H1 (cell line): ENCODE measurements at regions not wholly inside any gene's neighbourhood (a gene's known extent, or its start where the extent isn't known, plus 50 kb on each side); places are given as distances from the start of the nearest gene placed in this dataset.

Source experiments
- CBX8 ChIP-seq: fragments of 300-800, 300-1000 bp; sonication (generic); IDR thresholded peaks from 2 replicates; pipeline ENCODE4 v1.7.1; 2016; ENCODE audit warnings: low read depth, low read length, borderline replicate concordance
- GABPA ChIP-seq: IDR thresholded peaks from 2 replicates; pipeline ENCODE4 v1.6.1; 2011; ENCODE audit warnings: mild to moderate bottlenecking, low read length, moderate library complexity, borderline replicate concordance; ENCODE audit not compliant: insufficient read depth
- POU5F1 ChIP-seq: IDR thresholded peaks from 2 replicates; pipeline ENCODE4 v1.6.1; 2011; ENCODE audit warnings: low read depth, mild to moderate bottlenecking, low read length, moderate library complexity
- SUZ12 ChIP-seq: fragments of 200-600 bp; sonication (generic); IDR thresholded peaks from 2 replicates; pipeline ENCODE4 v1.6.1; 2012; ENCODE audit warnings: mild to moderate bottlenecking, inconsistent platforms, low read length, moderate library complexity, mixed read lengths
- YY1 ChIP-seq: IDR thresholded peaks from 2 replicates; pipeline ENCODE4 v1.6.1; 2011; ENCODE audit warnings: low read depth, mild to moderate bottlenecking, low read length
- TF ChIP-seq, protein P1 (sequence below): fragments of 300-600 bp; sonication (generic); IDR thresholded peaks from 2 replicates; pipeline ENCODE4 v1.7.1; 2012; ENCODE audit warnings: low read length, moderate library complexity, mild to moderate bottlenecking, inconsistent platforms; ENCODE audit not compliant: insufficient replicate concordance

DNA sequence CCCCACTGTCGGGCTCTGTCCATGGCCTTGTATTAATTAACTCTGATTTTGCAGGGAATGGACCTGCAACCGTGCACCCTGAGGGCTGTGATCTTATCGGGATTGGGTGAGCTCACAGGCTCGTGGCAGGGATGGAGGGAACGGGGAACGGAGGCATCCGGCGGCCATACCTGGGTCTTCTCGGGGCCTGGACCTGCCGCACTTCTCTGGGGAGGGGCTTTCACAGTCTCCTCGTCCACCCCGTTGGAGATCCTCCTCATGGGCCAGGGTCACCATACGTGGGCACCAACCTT, 57.5 kb upstream of the SHH start (continued):
- TF ChIP-seq, protein P1, sequence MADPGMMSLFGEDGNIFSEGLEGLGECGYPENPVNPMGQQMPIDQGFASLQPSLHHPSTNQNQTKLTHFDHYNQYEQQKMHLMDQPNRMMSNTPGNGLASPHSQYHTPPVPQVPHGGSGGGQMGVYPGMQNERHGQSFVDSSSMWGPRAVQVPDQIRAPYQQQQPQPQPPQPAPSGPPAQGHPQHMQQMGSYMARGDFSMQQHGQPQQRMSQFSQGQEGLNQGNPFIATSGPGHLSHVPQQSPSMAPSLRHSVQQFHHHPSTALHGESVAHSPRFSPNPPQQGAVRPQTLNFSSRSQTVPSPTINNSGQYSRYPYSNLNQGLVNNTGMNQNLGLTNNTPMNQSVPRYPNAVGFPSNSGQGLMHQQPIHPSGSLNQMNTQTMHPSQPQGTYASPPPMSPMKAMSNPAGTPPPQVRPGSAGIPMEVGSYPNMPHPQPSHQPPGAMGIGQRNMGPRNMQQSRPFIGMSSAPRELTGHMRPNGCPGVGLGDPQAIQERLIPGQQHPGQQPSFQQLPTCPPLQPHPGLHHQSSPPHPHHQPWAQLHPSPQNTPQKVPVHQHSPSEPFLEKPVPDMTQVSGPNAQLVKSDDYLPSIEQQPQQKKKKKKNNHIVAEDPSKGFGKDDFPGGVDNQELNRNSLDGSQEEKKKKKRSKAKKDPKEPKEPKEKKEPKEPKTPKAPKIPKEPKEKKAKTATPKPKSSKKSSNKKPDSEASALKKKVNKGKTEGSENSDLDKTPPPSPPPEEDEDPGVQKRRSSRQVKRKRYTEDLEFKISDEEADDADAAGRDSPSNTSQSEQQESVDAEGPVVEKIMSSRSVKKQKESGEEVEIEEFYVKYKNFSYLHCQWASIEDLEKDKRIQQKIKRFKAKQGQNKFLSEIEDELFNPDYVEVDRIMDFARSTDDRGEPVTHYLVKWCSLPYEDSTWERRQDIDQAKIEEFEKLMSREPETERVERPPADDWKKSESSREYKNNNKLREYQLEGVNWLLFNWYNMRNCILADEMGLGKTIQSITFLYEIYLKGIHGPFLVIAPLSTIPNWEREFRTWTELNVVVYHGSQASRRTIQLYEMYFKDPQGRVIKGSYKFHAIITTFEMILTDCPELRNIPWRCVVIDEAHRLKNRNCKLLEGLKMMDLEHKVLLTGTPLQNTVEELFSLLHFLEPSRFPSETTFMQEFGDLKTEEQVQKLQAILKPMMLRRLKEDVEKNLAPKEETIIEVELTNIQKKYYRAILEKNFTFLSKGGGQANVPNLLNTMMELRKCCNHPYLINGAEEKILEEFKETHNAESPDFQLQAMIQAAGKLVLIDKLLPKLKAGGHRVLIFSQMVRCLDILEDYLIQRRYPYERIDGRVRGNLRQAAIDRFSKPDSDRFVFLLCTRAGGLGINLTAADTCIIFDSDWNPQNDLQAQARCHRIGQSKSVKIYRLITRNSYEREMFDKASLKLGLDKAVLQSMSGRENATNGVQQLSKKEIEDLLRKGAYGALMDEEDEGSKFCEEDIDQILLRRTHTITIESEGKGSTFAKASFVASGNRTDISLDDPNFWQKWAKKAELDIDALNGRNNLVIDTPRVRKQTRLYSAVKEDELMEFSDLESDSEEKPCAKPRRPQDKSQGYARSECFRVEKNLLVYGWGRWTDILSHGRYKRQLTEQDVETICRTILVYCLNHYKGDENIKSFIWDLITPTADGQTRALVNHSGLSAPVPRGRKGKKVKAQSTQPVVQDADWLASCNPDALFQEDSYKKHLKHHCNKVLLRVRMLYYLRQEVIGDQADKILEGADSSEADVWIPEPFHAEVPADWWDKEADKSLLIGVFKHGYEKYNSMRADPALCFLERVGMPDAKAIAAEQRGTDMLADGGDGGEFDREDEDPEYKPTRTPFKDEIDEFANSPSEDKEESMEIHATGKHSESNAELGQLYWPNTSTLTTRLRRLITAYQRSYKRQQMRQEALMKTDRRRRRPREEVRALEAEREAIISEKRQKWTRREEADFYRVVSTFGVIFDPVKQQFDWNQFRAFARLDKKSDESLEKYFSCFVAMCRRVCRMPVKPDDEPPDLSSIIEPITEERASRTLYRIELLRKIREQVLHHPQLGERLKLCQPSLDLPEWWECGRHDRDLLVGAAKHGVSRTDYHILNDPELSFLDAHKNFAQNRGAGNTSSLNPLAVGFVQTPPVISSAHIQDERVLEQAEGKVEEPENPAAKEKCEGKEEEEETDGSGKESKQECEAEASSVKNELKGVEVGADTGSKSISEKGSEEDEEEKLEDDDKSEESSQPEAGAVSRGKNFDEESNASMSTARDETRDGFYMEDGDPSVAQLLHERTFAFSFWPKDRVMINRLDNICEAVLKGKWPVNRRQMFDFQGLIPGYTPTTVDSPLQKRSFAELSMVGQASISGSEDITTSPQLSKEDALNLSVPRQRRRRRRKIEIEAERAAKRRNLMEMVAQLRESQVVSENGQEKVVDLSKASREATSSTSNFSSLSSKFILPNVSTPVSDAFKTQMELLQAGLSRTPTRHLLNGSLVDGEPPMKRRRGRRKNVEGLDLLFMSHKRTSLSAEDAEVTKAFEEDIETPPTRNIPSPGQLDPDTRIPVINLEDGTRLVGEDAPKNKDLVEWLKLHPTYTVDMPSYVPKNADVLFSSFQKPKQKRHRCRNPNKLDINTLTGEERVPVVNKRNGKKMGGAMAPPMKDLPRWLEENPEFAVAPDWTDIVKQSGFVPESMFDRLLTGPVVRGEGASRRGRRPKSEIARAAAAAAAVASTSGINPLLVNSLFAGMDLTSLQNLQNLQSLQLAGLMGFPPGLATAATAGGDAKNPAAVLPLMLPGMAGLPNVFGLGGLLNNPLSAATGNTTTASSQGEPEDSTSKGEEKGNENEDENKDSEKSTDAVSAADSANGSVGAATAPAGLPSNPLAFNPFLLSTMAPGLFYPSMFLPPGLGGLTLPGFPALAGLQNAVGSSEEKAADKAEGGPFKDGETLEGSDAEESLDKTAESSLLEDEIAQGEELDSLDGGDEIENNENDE: no peak
- TF ChIP-seq POU5F1 (no peak), CBX8 (no peak), YY1 (no peak), GABPA (no peak), SUZ12 (no peak)
- TF ChIP-seq, all 59 proteins: peak for 0
